HPDE6-E6E7 (cell line): ENCODE measurements at regions not wholly inside any gene's neighbourhood (a gene's known extent, or its start where the extent isn't known, plus 50 kb on each side); places are given as distances from the start of the nearest gene placed in this dataset.

Experiments used
- DNase-seq: peaks from one replicate; pipeline ENCODE4 v3.0.0; 2011; ENCODE audit warnings: missing footprints; ENCODE audit errors: extremely low spot score

- no peak for DNase-seq
These were observed 319.0 kb downstream of the LRFN2 start for GRCh38 chr6:40268166-40268565.

- no peak for DNase-seq
These were observed 321.5 kb downstream of the LRFN2 start for GRCh38 chr6:40265615-40266014.

GRCh38 chr6:40263970-40264369 is 323.2 kb downstream of the LRFN2 start:
- DNase-seq, result no peak

GRCh38 chr6:40262363-40262762 is 324.8 kb downstream of the LRFN2 start:
- no peak for DNase-seq

GRCh38 chr6:40258531-40258930 is 324.3 kb upstream of the MOCS1 start:
- no peak for DNase-seq

- DNase-seq, result no peak
These were observed 322.6 kb upstream of the MOCS1 start for GRCh38 chr6:40256831-40257230.

GRCh38 chr6:40256224-40256623 is 322.0 kb upstream of the MOCS1 start:
- no peak for DNase-seq

GRCh38 chr6:40253420-40253819 is 319.2 kb upstream of the MOCS1 start:
- no peak for DNase-seq

- no peak for DNase-seq
These were observed 318.4 kb upstream of the MOCS1 start for GRCh38 chr6:40252531-40253258.

GRCh38 chr6:40251637-40252300 is 317.5 kb upstream of the MOCS1 start:
- no peak for DNase-seq

- no peak for DNase-seq
These were observed 315.7 kb upstream of the MOCS1 start for GRCh38 chr6:40249935-40250334.

GRCh38 chr6:40247516-40248115 is 313.4 kb upstream of the MOCS1 start:
- DNase-seq, result no peak

GRCh38 chr6:40244699-40245098 is 310.4 kb upstream of the MOCS1 start:
- no peak for DNase-seq

- no peak for DNase-seq
These were observed 298.4 kb upstream of the MOCS1 start for GRCh38 chr6:40232698-40233097.

GRCh38 chr6:40227735-40228134 is 293.5 kb upstream of the MOCS1 start:
- no peak for DNase-seq

GRCh38 chr6:40222354-40222753 is 288.1 kb upstream of the MOCS1 start:
- no peak for DNase-seq

GRCh38 chr6:40219799-40220198 is 285.5 kb upstream of the MOCS1 start:
- no peak for DNase-seq

GRCh38 chr6:40210628-40211056 is 276.4 kb upstream of the MOCS1 start:
- no peak for DNase-seq

GRCh38 chr6:40205801-40206200 is 271.5 kb upstream of the MOCS1 start:
- DNase-seq, result no peak

GRCh38 chr6:40205004-40205403 is 270.7 kb upstream of the MOCS1 start:
- no peak for DNase-seq

GRCh38 chr6:40197371-40197770 is 263.1 kb upstream of the MOCS1 start:
- DNase-seq, result no peak

- no peak for DNase-seq
These were observed 261.9 kb upstream of the MOCS1 start for GRCh38 chr6:40196135-40196518.
